ENCODE measurements at regions not wholly inside any gene's neighbourhood (a gene's known extent, or its start where the extent isn't known, plus 50 kb on each side); places are given as distances from the start of the nearest gene placed in this dataset.

DNA sequence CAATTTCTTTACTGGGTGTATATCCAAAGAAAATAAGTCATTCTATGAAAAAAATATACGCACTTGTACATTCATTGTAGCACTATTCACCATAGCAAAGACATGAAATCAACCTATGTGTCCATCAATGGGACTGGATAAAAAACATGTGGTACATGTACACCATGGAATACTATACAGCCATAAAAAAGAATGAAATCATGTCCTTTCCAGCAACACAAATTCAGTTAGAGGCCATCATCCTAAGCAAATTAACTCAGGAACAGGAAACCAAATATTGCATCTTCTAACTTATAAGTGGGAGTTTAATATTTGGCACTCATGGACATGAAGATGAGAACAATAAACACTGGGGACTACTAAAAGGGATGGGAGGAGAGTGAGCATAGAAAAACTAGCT, 325.7 kb downstream of the TGFB2 start:
- DNase-seq (ENCODE audit: low read depth in 3 of 3, low spot score in 2 of 3): no peak

GRCh38 chr1:218671573-218671972, 326.4 kb downstream of the TGFB2 start:
- no peak for DNase-seq (ENCODE audit: low read depth in 3 of 3, low spot score in 2 of 3)

GRCh38 chr1:218673170-218673569, 328.0 kb downstream of the TGFB2 start:
- no peak for DNase-seq (ENCODE audit: low read depth in 3 of 3, low spot score in 2 of 3)

GRCh38 chr1:218674280-218674773, 329.2 kb downstream of the TGFB2 start:
- no peak for DNase-seq (ENCODE audit: low read depth in 3 of 3, low spot score in 2 of 3)

DNA sequence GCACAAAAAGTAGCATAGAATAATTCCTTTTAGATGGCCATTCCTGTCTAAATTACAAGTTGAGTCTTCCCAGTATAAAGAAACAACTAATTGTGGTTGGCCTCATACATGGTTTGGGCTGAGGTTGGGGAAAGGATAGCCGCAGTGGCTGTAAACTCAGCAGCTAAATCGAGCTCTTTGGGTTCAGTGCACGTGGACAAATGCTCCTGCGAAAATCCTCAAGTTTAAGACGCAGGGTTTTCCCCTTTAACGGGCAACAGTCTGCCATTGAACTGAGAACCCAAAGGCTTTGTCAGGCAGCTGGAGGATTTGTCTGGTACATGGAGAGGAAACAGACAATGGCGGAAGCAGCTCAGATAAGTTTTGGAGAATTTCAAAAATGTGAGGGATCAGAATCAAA, 331.9 kb downstream of the TGFB2 start:
- DNase-seq (ENCODE audit: low read depth in 3 of 3, low spot score in 2 of 3): no peak

- DNase-seq (ENCODE audit: low read depth in 3 of 3, low spot score in 2 of 3): no peak
Measured at GRCh38 chr1:218679391-218679790, 334.3 kb downstream of the TGFB2 start.

- DNase-seq (ENCODE audit: low read depth in 3 of 3, low spot score in 2 of 3): no peak
Measured at GRCh38 chr1:218679988-218680748, 335.0 kb downstream of the TGFB2 start.

DNA sequence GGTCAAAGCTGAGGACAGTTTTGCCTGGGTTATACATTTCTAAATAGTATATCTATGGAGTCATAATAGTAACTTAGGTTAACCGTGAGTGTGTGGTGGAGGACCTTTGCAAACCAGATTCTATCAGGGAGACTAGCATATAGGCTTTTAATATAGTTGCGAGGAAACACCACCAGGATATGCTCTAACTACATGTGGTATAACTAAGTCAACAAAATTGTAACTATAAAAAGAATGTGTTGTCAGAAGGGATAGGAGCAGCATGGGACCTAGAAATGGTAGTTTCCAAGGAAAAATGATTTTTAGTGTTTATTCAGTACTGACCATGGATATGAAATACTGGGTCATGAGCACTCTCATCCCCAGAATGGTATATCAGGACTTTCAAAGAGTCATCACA, 338.1 kb downstream of the TGFB2 start:
- no peak for DNase-seq (ENCODE audit: low read depth in 3 of 3, low spot score in 2 of 3)

- no peak for DNase-seq (ENCODE audit: low read depth in 3 of 3, low spot score in 2 of 3)
Measured at GRCh38 chr1:218686258-218686657, 341.1 kb downstream of the TGFB2 start.

DNA sequence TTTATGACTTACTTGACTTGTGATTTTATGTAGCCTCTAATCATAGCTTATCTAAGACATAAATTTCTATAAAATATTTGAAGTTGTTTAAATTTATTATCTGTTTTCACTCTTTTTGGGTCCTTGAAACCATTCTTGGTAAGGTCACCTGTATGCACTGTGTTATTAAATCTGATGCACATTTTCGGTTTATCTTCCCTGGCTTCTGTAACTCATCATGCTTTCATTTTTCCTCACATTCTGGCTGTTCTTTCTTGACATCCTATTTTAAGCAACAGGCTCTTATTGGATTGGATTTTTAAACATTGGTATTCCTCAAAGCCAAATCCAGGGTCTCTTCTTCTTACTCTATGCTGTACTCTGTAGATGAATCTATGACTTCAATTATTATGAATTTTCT, 341.6 kb downstream of the TGFB2 start:
- DNase-seq (ENCODE audit: low read depth in 3 of 3, low spot score in 2 of 3): no peak

DNA sequence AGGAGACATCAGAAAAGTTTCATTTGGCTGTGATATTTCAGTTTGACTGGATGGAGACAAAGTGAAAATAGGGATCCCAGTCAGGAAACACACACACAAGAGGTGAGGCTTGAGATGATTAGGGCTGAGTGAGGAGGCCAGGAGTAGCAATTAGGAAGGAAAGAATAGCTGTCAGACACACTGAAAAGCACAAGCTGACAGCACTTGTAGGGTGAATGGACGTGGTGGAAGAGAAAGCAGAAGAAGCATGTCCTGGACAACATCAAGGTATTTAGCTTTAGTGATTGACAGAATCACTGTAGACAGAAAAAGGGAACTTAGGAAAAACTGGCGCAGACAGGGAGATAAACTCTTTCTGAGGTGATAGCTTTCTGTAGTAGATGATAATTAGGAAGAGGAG, 347.7 kb downstream of the TGFB2 start:
- DNase-seq (ENCODE audit: low read depth in 3 of 3, low spot score in 2 of 3): no peak

DNA sequence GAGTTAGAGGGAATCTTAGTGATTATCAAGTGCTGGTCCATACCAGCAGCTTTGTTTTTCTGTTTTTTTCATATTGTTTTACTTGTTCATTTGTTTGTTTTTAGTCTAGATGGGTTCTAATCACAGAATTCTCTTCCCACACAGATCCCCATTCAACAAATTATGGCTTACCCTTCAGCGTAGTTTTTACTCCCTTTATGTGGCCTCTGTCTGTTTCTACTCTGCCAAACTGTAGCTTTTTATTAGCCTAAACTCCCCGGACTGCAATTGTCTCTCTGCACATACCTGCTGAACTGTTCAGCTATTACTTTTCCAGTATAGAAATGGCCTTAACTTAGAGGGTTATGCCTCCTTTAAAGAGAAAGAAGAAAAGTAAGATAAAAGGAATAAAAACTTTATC, 348.5 kb downstream of the TGFB2 start:
- no peak for DNase-seq (ENCODE audit: low read depth in 3 of 3, low spot score in 2 of 3)

DNA sequence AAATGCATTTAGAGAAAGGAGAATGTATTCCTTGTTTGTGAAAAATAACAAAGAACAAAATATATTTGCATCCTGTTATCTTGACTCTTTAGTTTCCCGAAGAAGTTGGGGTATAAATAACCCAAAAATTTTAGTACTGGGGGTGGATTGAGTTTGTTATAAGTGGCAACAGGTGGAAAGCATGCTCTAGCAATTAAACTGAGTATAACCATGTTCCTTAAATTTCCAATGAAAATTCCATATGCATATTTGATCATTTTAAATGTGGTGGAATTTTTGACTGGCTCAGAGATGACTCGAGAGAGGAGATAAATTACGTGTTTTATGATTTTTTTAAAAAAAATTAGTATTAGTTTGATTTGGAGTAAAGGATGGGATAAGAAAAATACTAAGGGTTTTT, 348.9 kb downstream of the TGFB2 start:
- no peak for DNase-seq (ENCODE audit: low read depth in 3 of 3, low spot score in 2 of 3)

DNA sequence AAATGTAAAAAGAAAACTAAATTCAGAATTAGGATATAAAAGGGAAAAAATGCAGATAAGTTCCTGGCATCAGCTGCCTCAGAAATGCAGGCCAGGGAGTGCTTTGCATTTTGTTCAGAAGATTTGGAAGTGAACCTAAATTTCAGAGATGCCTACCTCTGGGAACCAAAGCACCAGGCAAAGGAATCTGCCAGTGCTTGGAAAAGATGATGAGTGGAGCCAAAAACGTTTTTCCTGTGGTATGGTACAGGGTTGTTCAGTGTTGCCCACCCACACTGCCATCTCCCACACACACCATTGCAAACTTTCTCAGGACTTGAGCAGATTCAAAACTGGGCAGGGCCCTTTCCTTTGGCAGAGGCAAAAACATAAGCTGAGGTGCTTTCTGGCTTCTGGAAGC, 349.5 kb downstream of the TGFB2 start:
- no peak for DNase-seq (ENCODE audit: low read depth in 3 of 3, low spot score in 2 of 3)

GRCh38 chr1:218695525-218695924, 350.4 kb downstream of the TGFB2 start:
- DNase-seq (ENCODE audit: low read depth in 3 of 3, low spot score in 2 of 3): no peak

- DNase-seq (ENCODE audit: low read depth in 3 of 3, low spot score in 2 of 3): no peak
Measured at GRCh38 chr1:218698141-218698540, 353.0 kb downstream of the TGFB2 start.

DNA sequence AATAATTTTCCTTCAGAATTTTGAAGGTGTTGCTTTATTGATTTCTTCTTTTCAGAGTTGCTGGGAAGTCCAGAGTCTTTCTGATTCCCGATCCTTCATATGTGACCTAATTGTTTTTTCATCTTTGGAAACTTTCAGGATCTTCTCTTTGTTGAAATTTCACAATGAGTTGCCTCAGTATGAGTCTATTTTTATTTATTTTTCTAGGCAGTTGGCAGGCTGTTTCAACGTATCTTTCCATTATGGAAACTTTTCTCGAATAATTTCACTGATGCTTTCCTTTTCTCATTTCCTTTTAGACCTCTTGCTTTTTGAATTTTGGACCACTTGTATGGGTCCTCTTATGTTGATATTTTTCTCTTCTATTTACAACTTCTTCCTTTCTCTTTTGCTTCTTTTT, 354.3 kb downstream of the TGFB2 start:
- no peak for DNase-seq (ENCODE audit: low read depth in 3 of 3, low spot score in 2 of 3)

DNA sequence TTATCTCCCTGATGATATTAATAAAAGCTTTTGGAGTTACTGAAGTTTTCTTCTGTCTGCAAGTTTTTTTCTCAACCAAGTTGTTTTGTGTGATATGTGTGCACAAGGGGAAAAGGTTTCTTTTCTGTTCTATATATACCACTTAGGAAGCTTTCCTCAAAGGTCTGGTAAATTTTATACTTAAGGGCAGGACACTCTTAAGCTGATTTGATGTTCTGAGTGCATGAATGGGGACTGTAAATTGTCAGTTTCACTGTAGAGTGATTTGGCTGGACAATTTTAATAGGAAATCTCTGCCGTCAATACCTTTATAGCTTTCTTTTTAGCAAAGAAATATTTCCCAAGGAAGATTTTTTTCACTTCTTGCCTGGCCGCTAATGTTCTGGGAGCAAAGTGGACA, 354.7 kb downstream of the TGFB2 start:
- DNase-seq (ENCODE audit: low read depth in 3 of 3, low spot score in 2 of 3): no peak

GRCh38 chr1:218700666-218701065, 355.5 kb downstream of the TGFB2 start:
- DNase-seq (ENCODE audit: low read depth in 3 of 3, low spot score in 2 of 3): no peak

DNA sequence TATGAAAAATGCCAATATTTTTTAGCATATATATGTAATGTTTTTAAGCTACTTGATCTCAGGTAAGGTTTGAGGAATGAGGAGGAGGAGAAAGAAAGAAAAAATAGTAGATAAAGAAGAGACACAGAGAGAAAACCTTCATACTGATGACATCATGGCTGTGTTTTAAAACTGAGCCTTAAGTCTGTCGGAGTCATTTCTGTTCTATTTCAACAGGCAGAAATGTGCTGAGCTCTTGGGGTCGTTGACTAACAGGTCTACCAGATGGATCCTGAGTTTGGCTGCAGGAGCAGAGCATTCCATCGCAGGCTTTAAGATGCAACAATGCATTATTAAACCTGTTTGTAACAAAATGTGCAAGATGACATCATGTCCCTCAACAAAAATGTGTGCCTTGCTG, 356.0 kb downstream of the TGFB2 start:
- no peak for DNase-seq (ENCODE audit: low read depth in 3 of 3, low spot score in 2 of 3)

DNA sequence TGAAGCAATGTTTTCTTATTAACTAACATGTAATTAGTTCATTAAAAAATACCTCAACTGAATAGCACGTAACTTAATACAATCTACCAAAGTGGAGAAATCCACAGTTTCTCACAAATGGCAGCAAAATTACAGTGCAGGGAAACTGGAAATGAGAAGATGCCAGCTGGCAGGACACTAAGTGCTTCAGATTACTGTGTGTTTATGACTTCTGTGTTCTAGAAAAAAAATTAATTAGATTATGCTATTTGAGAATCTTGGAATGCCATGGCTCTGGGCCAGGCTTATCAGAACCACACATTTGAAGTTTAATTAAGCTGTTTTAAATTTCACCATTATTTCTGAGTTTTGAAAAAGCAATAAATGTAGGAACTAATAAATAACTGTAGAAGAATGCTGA, 357.6 kb downstream of the TGFB2 start:
- DNase-seq (ENCODE audit: low read depth in 3 of 3, low spot score in 2 of 3): no peak

GRCh38 chr1:218703836-218704235, 358.7 kb downstream of the TGFB2 start:
- no peak for DNase-seq (ENCODE audit: low read depth in 3 of 3, low spot score in 2 of 3)

DNA sequence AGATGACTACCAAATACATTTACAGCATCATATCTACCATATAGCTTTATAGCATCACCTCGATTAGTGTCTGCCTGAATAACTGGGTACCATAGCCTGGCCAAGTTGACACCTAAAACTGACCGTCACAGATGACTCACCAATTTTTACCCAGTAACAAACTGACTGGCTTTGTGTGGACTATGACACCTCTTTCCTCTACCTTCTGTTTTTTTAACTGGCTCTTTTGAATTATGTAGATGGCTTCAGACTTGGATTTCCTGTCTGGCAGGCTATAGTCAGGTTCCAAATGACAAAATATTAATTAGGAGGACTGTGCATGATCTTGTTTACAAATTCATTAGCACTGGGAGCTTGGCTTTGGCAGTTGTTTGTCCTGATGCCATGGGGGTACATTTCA, 360.3 kb downstream of the TGFB2 start:
- no peak for DNase-seq (ENCODE audit: low read depth in 3 of 3, low spot score in 2 of 3)

All from right renal cortex interstitium (tissue), 3 donors.